HG03558 (cell line): ENCODE measurements at regions not wholly inside any gene's neighbourhood (a gene's known extent, or its start where the extent isn't known, plus 50 kb on each side); places are given as distances from the start of the nearest gene placed in this dataset.

ENCODE experiments used
- ATAC-seq: cut with Tn5 transposase; IDR thresholded peaks from one replicate; pipeline ENCODE4 v1.9.1; 2021; ENCODE audit warnings: moderate number of reproducible peaks; ENCODE audit not compliant: unreplicated experiment; ENCODE audit errors: extremely low read depth

DNA sequence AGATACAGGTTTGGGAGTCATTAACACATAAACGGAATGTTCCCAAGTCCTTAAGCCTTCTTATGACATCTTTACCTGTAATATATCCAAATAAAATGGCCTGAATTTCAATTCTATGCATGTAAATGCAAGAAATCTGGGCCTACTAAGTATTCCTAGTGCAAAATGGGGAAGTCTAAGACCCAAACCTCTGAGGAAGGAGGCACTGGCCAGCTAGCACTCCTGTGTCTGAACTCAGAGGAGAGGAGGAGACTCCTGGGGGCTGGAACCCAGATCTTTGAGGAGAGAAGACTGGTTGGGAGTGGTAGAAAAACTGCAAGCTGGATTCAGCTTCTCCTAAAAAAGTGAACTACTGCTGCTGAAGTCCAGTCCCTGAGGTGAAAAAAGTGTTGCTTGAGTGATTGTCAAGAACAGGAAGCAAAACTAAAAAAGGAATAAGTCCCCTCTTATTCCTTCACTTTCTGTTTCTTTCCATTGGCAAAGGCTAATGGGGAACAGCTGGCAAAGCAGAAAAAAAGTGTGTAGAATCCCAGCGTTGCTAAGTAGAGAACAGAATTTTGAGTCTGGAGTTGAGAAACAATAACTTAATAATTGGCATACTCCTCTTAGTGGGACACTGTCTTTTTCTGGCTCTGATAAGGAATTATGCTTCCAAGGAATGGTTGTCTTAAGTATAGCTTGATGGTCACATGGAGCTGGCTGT lies 54.8 kb upstream of the ATP2C1 start:
- no peak for ATAC-seq

DNA sequence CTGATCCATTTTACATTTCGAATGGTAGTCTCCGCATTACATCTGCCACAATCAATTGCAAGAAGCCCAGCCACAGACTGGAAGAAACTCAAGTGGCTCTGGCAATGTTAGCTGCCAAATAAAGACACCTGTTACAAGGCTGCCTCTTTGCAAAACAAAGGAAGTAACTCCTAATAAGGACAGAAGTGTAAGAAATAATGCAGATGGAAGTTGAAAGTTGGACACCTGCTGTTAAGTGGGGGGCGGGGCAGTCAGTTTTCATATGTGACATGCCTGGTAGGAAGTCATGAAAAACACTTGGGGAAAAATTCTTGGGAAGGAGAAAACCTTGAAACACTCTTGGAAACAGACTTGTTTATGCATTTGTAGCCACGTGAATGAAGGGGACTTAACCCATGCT lies 54.1 kb upstream of the ATP2C1 start:
- ATAC-seq: peak; percentile 79

DNA sequence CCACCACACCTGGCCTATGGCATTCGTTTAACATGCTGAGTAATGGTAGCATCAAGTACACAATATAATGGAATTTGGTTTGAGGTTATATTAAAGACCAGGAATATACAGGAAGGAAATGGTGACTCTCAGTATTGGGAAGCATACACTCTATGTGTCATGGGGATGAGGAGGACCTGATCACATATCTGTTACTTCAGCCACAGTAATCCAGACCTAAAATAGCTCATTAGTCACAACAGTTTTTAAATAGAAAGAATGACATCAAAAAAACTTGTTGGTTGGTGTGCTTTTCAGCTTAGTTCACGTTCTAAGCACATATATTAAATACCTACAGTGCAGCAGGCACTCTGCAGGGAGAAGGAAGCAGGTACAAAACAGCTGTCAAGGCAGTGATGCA lies 52.5 kb upstream of the ATP2C1 start:
- ATAC-seq: no peak

DNA sequence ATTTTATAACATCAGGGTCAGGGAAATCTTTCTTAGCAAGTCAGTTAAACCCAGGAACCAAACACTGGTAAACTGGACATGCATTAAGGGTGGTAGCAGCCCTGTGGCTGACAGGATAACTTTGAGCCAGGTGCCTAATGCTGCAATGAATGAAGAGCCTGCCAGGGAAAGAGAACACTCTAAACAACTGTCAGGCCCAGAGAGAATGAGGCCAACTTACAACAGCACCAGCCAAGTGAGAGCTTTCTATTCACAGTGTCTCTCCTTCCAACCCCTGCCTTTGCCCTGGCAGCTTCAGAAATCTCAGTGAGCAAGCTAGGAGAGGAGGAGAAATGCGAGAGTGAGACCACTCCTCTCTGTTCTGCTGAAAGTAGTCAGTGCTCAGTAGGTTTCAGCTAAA lies 50.4 kb upstream of the ATP2C1 start:
- no peak for ATAC-seq
